ENCODE measurements at regions not wholly inside any gene's neighbourhood (a gene's known extent, or its start where the extent isn't known, plus 50 kb on each side); places are given as distances from the start of the nearest gene placed in this dataset.
"Not testable (repeated sequence)": the region's sequence is repeated elsewhere in the genome, so short reads cannot be mapped to it uniquely, and the experiment has no call there.

- Mint-ChIP-seq H3K4me1 (no peaks in the 10 kb centered on the region), H3K27ac (no peak overlapping the region), H3K36me3 (no peaks in the 10 kb centered on the region), H3K4me3 (no peak overlapping the region), H3K9me3 (peaks cover 2% of the 10 kb centered on the region)
- DNase-seq (ENCODE audit: low spot score in 2 of 2) (no peak), ATAC-seq (no peak)
Measured at GRCh38 chr5:99543841-99544240, 615.0 kb upstream of the CHD1 start.

- not testable (repeated sequence) for H3K36me3 Mint-ChIP-seq; DNase-seq (ENCODE audit: low spot score in 2 of 2); H3K9me3 Mint-ChIP-seq; H3K4me3 Mint-ChIP-seq; H3K4me1 Mint-ChIP-seq; H3K27ac Mint-ChIP-seq
- ATAC-seq = peak; percentile 47
Measured at GRCh38 chr5:99534241-99534640, 605.4 kb upstream of the CHD1 start.

GRCh38 chr5:99521666-99522065 lies 592.9 kb upstream of the CHD1 start:
- not testable (repeated sequence) for H3K9me3 Mint-ChIP-seq; H3K36me3 Mint-ChIP-seq; H3K4me3 Mint-ChIP-seq; DNase-seq (ENCODE audit: low spot score in 2 of 2); ATAC-seq; H3K4me1 Mint-ChIP-seq; H3K27ac Mint-ChIP-seq

GRCh38 chr5:99515864-99516490 lies 587.2 kb upstream of the CHD1 start:
- not testable (repeated sequence) for ATAC-seq; H3K9me3 Mint-ChIP-seq; H3K4me1 Mint-ChIP-seq; H3K27ac Mint-ChIP-seq; H3K36me3 Mint-ChIP-seq; DNase-seq (ENCODE audit: low spot score in 2 of 2); H3K4me3 Mint-ChIP-seq

GRCh38 chr5:99510237-99510866 lies 581.5 kb upstream of the CHD1 start:
- not testable (repeated sequence) for H3K36me3 Mint-ChIP-seq; H3K27ac Mint-ChIP-seq; H3K4me1 Mint-ChIP-seq; DNase-seq (ENCODE audit: low spot score in 2 of 2); H3K4me3 Mint-ChIP-seq; ATAC-seq; H3K9me3 Mint-ChIP-seq

GRCh38 chr5:99509064-99509463 lies 580.3 kb upstream of the CHD1 start:
- not testable (repeated sequence) for H3K36me3 Mint-ChIP-seq; H3K9me3 Mint-ChIP-seq; H3K27ac Mint-ChIP-seq; H3K4me1 Mint-ChIP-seq; DNase-seq (ENCODE audit: low spot score in 2 of 2); ATAC-seq; H3K4me3 Mint-ChIP-seq

GRCh38 chr5:99495456-99495855 lies 566.6 kb upstream of the CHD1 start:
- not testable (repeated sequence) for DNase-seq (ENCODE audit: low spot score in 2 of 2); H3K36me3 Mint-ChIP-seq; H3K4me3 Mint-ChIP-seq; H3K4me1 Mint-ChIP-seq; H3K9me3 Mint-ChIP-seq; ATAC-seq; H3K27ac Mint-ChIP-seq

- not testable (repeated sequence) for ATAC-seq; H3K27ac Mint-ChIP-seq; H3K4me1 Mint-ChIP-seq; H3K9me3 Mint-ChIP-seq; DNase-seq (ENCODE audit: low spot score in 2 of 2); H3K4me3 Mint-ChIP-seq; H3K36me3 Mint-ChIP-seq
Measured at GRCh38 chr5:99478450-99478849, 549.6 kb upstream of the CHD1 start.

GRCh38 chr5:99473328-99473727 lies 544.5 kb upstream of the CHD1 start:
- not testable (repeated sequence) for H3K9me3 Mint-ChIP-seq; DNase-seq (ENCODE audit: low spot score in 2 of 2); H3K27ac Mint-ChIP-seq; H3K4me3 Mint-ChIP-seq; H3K4me1 Mint-ChIP-seq; ATAC-seq; H3K36me3 Mint-ChIP-seq

- not testable (repeated sequence) for ATAC-seq; H3K36me3 Mint-ChIP-seq; H3K9me3 Mint-ChIP-seq; H3K4me3 Mint-ChIP-seq; DNase-seq (ENCODE audit: low spot score in 2 of 2); H3K27ac Mint-ChIP-seq; H3K4me1 Mint-ChIP-seq
Measured at GRCh38 chr5:99471726-99472125, 542.9 kb upstream of the CHD1 start.

- H3K4me3 Mint-ChIP-seq; H3K9me3 Mint-ChIP-seq; ATAC-seq; DNase-seq (ENCODE audit: low spot score in 2 of 2); H3K27ac Mint-ChIP-seq; H3K36me3 Mint-ChIP-seq; H3K4me1 Mint-ChIP-seq: not testable (repeated sequence)
Measured at GRCh38 chr5:99471178-99471577, 542.4 kb upstream of the CHD1 start.

- H3K36me3 Mint-ChIP-seq; H3K27ac Mint-ChIP-seq; H3K4me1 Mint-ChIP-seq; ATAC-seq; H3K9me3 Mint-ChIP-seq; DNase-seq (ENCODE audit: low spot score in 2 of 2); H3K4me3 Mint-ChIP-seq: not testable (repeated sequence)
Measured at GRCh38 chr5:99470636-99471035, 541.8 kb upstream of the CHD1 start.

- Mint-ChIP-seq H3K36me3 (no peaks in the 10 kb centered on the region), H3K4me3 (no peak overlapping the region), H3K4me1 (no peaks in the 10 kb centered on the region), H3K27ac (no peak overlapping the region), H3K9me3 (peaks cover 2% of the 10 kb centered on the region)
- ATAC-seq = no peak
- no peak for DNase-seq (ENCODE audit: low spot score in 2 of 2)
Measured at GRCh38 chr5:99460701-99461100, 531.9 kb upstream of the CHD1 start.

GRCh38 chr5:99453196-99453595 lies 524.4 kb upstream of the CHD1 start:
- ATAC-seq (no peak), DNase-seq (ENCODE audit: low spot score in 2 of 2) (no peak)
- Mint-ChIP-seq H3K27ac (no peak overlapping the region), H3K4me1 (no peaks in the 10 kb centered on the region), H3K9me3 (no peaks in the 10 kb centered on the region), H3K4me3 (no peak overlapping the region), H3K36me3 (no peaks in the 10 kb centered on the region)

GRCh38 chr5:99449786-99450185 lies 521.0 kb upstream of the CHD1 start:
- no peaks in the 10 kb centered on the region for H3K36me3 Mint-ChIP-seq
- no peak overlapping the region for H3K4me3 Mint-ChIP-seq
- no peaks in the 10 kb centered on the region for H3K4me1 Mint-ChIP-seq
- no peaks in the 10 kb centered on the region for H3K9me3 Mint-ChIP-seq
- H3K27ac Mint-ChIP-seq = no peak overlapping the region
- DNase-seq (ENCODE audit: low spot score in 2 of 2) (no peak), ATAC-seq (no peak)

- Mint-ChIP-seq H3K36me3 (no peaks in the 10 kb centered on the region), H3K27ac (no peak overlapping the region), H3K4me1 (no peaks in the 10 kb centered on the region), H3K9me3 (no peaks in the 10 kb centered on the region), H3K4me3 (no peak overlapping the region)
- no peak for ATAC-seq
- DNase-seq (ENCODE audit: low spot score in 2 of 2) = no peak
Measured at GRCh38 chr5:99445805-99446204, 517.0 kb upstream of the CHD1 start.
